NCI-H2171 (cell line): ENCODE measurements at regions not wholly inside any gene's neighbourhood (a gene's known extent, or its start where the extent isn't known, plus 50 kb on each side); places are given as distances from the start of the nearest gene placed in this dataset.

ENCODE experiments used
- DNase-seq: peaks from one replicate; lab custom pipeline; 2025; lab: John Stamatoyannopoulos, UW

DNA sequence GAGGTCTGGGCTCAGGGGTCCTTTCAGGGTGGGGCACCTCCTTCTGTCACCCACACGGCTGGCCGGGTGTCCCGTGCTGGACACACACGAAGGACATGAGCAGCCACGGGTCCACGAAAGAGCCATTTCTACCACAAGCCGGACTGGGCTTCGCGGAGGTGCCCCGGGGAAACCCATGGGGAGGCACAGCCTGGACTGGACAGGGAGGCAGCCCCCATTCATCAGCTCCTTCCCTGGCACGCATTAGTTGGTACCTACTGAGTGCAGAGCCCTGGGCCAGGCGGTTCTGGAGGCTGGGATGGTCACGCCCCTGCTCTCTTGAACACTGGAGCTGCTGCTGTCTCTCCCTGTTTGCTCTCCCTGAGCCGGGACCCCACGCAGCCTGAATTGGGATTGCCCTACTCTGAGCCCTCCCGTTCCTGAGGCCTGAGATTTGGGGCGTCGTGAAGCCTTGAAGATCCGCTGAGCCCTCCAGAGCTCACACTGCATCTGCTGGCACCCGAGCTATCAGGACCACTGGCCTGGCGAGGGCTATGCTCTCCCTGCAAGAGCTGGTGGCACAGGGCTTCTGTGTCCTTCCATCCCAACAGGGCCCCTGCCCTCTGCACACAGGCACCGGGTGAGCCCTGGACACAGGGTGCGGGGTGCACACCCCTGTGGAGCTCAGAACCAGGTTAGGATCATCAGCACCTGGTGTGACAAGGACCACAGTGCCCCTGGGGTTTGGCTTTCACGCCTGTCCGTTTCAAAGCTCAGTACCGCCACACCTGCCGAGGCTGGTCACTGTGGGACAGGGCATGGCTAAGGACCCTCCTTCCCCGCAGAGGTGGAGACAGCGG is 84.6 kb downstream of the MYEOV start:
- no peak for DNase-seq

DNA sequence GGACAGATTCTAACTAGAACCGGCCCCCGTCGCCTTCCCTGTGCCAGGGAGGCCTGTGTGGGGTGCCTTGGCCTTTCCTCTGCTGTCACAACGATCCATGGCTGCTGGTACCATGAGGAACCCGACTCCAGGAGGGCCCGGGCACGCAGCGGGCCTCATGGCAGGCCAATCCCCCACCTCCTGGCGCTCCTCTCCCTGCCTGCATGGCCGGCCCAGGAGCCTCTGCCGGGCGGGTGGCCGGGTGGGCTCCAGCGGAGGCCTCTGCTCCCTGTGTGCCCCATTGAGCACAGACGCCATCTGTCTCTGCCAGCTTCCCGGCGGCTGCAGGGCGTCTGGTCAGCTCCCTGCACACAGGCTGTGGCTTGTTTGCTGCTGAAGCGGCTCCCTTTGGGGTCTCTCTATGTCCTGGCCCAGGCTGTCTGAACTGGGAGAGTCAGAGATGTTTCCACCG is 86.5 kb downstream of the MYEOV start:
- no peak for DNase-seq

DNA sequence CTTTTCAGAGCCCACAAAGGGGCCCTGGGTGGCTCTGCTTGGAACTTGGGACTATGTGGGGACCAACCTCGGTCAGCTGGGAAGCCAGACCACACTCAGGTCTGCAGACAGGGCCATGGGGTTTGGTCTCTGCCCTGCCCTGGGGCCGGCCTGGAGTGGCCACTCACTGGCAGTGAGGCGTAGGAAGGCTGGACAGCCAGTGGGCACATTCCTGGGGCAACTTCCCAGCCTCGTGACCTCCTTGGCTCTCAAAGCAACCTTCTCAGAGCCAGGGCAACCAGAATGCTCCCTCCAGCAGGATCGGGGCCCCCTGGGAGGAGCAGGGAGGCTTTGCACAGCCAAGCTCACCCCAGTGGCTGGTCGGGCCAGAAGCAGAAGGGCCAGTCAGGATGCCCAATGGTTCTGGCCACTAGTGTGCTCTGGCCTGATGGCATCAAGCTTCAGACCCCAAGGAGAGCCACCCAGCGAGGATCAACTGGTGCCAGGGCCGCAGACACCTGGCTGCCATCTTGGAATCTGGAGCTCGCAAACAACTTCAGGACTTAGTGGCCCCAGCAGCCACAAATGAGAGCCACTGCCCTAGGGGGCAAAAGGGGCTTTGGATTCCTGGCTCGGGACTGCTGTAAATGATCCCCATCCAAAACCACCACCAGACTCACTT is 87.1 kb downstream of the MYEOV start:
- no peak for DNase-seq

GRCh38 chr11:69381681-69382130 is 87.8 kb downstream of the MYEOV start:
- DNase-seq: no peak

DNA sequence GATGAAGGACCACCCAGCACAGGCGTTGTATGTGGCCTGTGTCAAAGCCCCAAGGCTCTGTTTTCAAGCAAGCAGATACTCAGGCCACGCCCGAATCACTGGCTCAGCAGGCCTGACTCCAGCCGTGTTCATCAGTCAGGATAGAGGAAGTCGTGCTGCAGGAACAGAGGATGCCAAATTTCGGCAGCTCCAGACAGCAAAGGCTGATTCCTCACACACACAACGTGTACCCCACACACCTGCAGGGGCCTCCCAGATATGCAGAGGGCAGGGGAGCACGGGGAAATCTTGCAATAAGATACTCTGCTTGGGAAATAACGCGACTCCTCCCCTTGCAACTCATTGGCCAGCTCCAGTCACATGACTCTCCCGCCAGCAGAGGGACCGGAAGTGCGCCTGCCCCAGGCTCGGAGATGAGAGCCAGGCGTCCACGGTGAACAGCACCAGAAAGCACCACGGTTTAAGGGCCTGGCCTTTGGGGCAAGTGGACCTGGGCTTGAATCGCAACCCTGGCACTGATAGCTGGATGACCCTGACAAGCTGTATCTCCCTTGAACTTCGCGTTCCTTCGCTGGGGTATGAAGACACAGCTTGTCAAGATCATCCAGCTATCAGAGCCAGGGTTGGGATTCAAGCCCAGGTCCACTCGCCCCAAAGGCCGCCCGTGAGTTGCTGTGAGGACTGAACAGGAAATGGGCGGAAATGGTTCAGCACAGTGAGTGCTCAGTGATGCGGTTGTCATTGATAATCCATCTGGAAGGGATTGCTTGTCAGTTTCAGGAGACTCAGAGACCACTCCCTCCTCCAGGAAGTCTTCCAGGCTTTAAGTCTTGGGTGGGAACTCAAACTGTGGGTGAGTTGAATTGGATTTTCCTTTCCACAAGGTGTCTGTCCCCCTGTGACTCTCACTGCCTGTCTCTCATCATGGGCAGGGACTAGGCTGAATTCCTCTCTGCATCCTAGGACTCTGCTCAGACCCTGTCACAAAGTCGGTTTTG is 88.5 kb downstream of the MYEOV start:
- peak; percentile 82 for DNase-seq

DNA sequence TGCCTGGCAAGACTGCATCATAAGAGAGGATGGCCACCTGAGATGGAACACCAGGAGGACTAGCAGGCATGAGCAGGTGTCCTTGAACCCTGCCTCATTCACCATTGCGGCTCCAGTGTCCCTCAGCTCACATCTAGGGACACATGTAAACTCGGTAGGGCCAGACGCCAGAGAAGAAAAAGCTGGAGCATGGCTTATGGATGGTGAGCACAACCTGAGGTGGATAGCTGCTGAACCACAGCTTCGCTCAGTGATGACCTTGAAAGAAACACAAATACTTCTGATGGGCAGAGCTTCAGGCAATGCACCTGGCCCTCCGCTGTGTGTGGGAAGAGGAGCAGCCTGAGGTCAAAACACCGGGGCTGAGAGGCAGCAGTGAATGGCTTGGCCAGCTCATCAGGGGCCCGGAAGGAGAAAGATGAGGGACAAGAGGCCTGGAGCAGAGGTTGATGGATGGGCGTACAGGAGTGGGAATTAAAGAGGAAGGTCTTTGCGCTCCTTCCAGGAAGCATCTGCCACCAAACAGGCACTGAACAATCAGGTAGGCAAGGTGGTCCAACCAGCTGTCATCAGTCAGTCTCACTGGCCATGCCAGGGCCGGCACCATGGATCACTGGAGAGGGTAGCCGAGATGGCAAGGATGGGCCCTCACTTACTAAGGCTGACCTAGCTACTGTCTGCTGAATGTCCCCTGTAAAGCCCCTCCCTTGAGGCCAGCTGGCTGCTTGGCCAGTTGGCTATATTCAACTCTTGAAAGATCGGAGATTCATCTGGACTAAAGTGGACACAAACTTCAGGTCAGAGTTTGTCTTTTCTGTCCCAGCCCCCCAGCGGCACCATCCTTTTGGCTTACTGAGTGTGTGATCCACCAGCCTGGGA is 89.7 kb downstream of the MYEOV start:
- DNase-seq: no peak

DNA sequence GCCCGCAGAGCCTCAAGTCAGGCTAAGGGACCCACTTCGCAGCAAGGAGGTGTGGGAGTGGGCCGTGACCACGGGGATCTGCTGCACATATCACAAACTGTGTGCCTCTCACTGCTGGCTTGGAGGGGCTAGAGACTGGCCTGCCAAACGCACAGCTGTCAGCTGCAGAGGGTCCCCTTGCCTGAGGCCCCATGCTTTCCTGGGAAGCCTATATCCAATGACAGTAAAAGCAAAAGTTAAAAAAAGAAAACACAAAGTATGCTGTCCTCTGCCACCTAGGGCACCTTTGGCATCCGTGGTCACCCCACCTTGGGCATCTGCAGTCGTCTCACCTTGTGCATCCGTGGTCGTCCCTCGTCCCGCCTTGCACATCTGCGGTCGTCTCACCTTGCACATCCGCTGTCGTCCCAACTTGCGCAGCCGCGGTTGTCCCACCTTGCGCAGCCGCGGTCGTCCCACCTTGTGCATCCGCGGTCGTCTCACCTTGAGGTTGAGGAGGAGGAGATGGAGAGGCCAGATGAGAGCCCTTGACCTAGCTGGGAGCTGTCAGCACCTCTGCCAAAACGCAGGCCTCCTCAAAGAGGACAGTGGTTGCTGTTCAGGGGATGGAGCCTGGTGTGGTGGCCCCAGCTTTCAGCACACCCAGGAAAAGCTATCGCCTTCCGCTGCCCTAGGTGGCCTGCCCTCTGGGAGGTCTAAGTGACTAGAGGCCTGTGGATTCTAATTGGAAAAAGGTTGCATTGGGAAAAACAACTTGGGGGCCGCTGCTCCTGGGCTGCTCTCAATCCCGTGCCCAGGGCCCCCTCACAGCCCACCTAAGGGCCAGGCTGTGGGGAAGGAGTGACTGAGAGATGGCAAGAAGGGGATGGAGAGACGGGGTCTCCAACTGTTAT is 90.5 kb downstream of the MYEOV start:
- DNase-seq: no peak

- no peak for DNase-seq
These were observed 91.3 kb downstream of the MYEOV start for GRCh38 chr11:69385144-69385820.

DNA sequence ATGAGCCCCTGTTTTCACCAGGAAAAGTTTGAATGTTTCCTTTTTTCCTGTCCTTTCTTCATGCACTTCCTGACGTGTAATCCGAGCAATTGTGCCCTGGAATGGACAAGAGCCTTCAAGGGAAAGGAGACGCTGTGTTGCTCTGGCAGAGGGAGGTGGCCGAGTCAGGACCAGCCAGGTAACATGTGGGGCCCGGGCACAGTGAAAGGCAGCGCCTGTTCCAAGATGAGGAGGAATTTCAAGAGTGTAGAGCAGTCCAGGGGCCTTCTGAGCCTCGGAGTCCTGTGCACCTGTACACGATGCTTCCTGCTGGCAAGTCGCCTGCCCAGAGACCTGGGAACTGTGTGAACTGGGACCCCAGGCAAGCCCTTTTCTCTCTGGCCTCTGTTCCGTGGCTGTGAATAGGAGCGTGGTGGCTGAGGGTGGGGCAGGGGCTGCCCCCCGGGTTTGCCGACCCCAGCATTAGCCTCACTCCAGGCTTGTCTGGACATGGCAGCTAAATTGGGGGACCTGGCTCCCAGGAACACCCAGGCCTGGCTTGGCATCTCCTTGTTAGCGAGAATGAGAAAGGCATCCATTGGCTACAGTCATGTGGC is 92.0 kb downstream of the MYEOV start:
- DNase-seq: no peak

DNA sequence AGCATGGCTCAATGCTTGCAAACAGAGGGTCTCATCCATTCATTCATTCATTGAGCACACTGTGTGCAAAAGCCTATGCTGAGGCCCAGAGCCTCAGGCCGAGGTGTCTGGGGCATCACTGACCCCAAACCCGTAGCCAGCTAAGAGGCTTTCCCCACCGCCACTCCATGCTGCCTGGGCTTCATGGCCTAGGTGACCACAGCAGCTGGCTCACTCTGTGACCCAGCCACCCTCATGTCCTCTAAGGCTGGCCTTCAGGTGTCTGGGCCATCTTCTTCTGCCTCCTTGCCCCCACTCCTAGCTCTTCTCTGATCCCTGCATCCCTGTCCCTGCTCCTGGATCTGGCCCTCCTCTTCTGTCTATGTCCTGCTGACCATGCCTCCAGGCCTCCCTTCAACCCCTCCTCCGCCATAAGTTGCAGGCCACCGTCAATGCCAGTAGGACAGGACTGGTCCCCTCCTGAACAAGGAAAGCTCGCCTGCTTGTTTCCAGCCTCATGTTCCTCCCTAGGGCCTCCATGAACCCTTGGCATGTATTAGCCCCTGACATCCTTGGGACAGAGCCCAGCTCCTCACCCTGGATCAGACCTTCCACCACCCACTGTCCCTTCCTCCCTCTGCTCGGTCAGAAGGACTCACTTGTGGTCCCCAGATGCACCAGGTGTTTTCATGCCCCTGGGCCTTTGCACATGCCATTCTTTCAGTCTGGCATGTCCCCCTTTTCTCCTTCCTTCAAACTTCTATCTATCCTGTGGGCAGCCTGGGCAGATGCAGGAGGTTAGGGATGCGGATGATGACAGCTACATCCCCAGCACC is 92.8 kb downstream of the MYEOV start:
- DNase-seq: no peak

GRCh38 chr11:69387409-69387885 is 93.5 kb downstream of the MYEOV start:
- no peak for DNase-seq

DNA sequence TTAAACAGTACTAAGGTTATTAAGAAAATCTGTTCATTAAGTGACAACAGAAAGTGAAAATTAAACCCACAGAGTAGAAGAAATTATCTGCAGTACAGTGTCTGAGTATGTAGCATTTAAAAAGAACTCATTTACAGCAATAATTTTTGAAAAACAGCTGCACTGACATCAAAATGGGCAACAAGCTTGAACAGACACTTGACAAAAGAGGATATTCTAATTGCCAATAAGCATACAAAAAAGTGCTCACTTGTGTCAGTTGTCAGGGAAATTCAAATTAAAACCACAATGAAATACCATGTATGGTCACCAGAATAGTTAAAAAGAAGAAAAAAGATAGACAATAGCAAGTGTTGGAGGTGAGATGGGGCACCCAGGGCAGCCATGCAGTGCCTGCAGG is 93.3 kb upstream of the LINC01488 start:
- DNase-seq: no peak

DNA sequence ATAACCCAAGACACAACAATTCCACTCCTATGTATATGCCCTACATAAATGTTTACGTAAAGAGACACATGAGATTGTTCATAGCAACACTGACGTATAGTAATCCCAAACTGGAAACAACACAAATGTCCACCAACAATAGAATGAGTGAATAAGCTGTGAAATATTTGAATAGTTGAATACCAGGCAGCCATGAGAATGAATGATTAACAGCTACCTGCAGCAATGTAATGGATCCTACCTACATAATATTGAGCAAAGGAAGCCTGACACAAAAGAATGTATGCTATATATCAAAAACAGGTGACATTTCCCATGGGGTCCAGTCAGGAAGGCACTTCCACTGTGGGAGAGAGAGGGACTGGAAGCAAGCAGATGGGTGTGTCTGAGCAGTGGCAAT is 92.8 kb upstream of the LINC01488 start:
- no peak for DNase-seq

GRCh38 chr11:69390561-69390960 is 90.9 kb upstream of the LINC01488 start:
- no peak for DNase-seq

- no peak for DNase-seq
These were observed 90.0 kb upstream of the LINC01488 start for GRCh38 chr11:69391192-69392103.

GRCh38 chr11:69392104-69392653 is 89.3 kb upstream of the LINC01488 start:
- no peak for DNase-seq
